Parathyroid adenoma (tissue), 2 donors: ENCODE measurements at regions not wholly inside any gene's neighbourhood (a gene's known extent, or its start where the extent isn't known, plus 50 kb on each side); places are given as distances from the start of the nearest gene placed in this dataset.
A peak's percentile ranks its signal among the peaks of the same experiment; 100 is the strongest.

Experiments used
- H2AFZ ChIP-seq: fragments of 300-600 bp; sonication (generic); one replicate; pipeline ENCODE4 v1.7.0; 2017; ENCODE audit warnings: antibody characterized with exemption, mild to moderate bottlenecking
- H3K27ac ChIP-seq: fragments of 300-600 bp; sonication (generic); one replicate; pipeline ENCODE4 v1.7.0; 2017
- H3K27me3 ChIP-seq: fragments of 300-600 bp; sonication (generic); one replicate; pipeline ENCODE4 v1.7.0; 2017; ENCODE audit warnings: low read length; ENCODE audit not compliant: control insufficient read depth, insufficient read depth
- H3K36me3 ChIP-seq: fragments of 300-600 bp; sonication (generic); one replicate; pipeline ENCODE4 v1.7.0; 2017; ENCODE audit warnings: low read length; ENCODE audit not compliant: control insufficient read depth, insufficient read depth
- H3K4me1 ChIP-seq: fragments of 300-600 bp; sonication (generic); one replicate; pipeline ENCODE4 v1.7.0; 2017; ENCODE audit warnings: control low read depth
- H3K4me2 ChIP-seq: fragments of 300-600 bp; sonication (generic); one replicate; pipeline ENCODE4 v1.7.0; 2017; ENCODE audit warnings: low read length
- H3K4me3 ChIP-seq: fragments of 300-600 bp; sonication (generic); one replicate; pipeline ENCODE4 v1.7.0; 2017; ENCODE audit warnings: low read depth, low read length
- H3K79me2 ChIP-seq: fragments of 300-600 bp; sonication (generic); one replicate; pipeline ENCODE4 v1.7.0; 2017; ENCODE audit warnings: control low read depth
- H3K9ac ChIP-seq: fragments of 300-600 bp; sonication (generic); one replicate; pipeline ENCODE4 v1.7.0; 2017; ENCODE audit warnings: mild to moderate bottlenecking
- H3K9me3 ChIP-seq: fragments of 300-600 bp; sonication (generic); one replicate; pipeline ENCODE4 v1.7.0; 2017; ENCODE audit warnings: low read length; ENCODE audit not compliant: control insufficient read depth
- CTCF ChIP-seq: fragments of 300-600 bp; sonication (generic); IDR thresholded peaks from one replicate; pipeline ENCODE4 v1.7.0; 2017; ENCODE audit warnings: antibody characterized with exemption, mild to moderate bottlenecking
- donor health status: primary hyperparathyroidism.

DNA sequence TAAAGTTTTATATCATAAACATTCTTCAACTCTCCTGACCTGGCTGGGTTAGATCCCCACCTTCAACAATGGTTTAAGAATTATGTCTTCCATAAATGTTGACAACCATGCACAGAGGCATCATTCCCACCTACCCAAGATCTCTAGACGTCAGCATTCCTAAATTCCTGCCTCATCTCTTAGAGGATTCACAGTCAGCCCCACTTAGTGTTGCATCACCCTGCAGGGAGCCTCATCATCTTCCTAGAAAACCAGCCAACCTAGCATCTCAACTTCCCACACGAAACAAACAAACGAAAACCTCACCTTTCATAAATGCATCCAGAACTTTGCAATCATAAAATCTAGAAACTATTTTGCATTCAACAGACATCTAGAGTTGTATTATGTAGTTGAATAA, 816.1 kb upstream of the C9orf72 start:
- H3K9ac ChIP-seq: no peak overlapping the region

DNA sequence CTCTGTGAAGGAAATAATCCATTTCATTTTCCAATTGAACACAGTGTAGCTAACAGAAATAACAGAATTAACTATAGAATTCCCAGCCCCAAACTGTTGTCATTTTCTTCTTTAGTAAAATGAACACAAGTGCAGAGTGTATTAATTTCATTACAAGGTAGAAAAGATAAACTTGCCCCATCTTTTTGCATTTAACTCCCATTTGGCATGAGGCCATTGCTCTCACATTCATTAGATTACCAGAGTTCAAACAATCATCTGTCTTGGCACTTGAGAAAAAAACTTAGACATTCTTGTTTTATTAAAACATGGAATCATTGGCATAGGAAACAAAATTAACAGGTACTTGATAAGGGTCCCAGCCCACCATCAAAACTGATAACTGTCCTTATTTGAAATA, 821.5 kb upstream of the C9orf72 start:
- no peaks in the 10 kb centered on the region for H3K36me3 ChIP-seq
- no peaks in the 10 kb centered on the region for H3K79me2 ChIP-seq
- H3K4me3 ChIP-seq: no peak overlapping the region
- H3K9ac ChIP-seq: no peak overlapping the region
- H3K27me3 ChIP-seq: no peaks in the 10 kb centered on the region
- no peaks in the 10 kb centered on the region for H3K9me3 ChIP-seq
- H3K4me2 ChIP-seq: no peak overlapping the region
- no peaks in the 10 kb centered on the region for H3K4me1 ChIP-seq
- H3K27ac ChIP-seq: no peak overlapping the region
- no peak for TF ChIP-seq CTCF
- no peak overlapping the region for H2AFZ ChIP-seq

More for the DNA sequence above, 816.1 kb upstream of the C9orf72 start:
- Histone ChIP-seq H3K36me3 (no peaks in the 10 kb centered on the region), H3K4me1 (no peaks in the 10 kb centered on the region), H3K4me2 (no peak overlapping the region), H3K27me3 (no peaks in the 10 kb centered on the region), H3K4me3 (no peak overlapping the region), H3K79me2 (no peaks in the 10 kb centered on the region), H3K9me3 (no peaks in the 10 kb centered on the region), H3K27ac (no peak overlapping the region), H2AFZ (no peak overlapping the region)
- TF ChIP-seq CTCF: no peak

GRCh38 chr9:28396058-28396457, 822.8 kb upstream of the C9orf72 start:
- Histone ChIP-seq H3K4me1 (no peaks in the 10 kb centered on the region), H3K9ac (no peak overlapping the region), H3K79me2 (no peaks in the 10 kb centered on the region), H3K36me3 (no peaks in the 10 kb centered on the region), H3K27ac (no peak overlapping the region), H3K4me3 (no peak overlapping the region), H2AFZ (no peak overlapping the region), H3K4me2 (no peak overlapping the region), H3K27me3 (no peaks in the 10 kb centered on the region), H3K9me3 (no peaks in the 10 kb centered on the region)
- no peak for TF ChIP-seq CTCF

DNA sequence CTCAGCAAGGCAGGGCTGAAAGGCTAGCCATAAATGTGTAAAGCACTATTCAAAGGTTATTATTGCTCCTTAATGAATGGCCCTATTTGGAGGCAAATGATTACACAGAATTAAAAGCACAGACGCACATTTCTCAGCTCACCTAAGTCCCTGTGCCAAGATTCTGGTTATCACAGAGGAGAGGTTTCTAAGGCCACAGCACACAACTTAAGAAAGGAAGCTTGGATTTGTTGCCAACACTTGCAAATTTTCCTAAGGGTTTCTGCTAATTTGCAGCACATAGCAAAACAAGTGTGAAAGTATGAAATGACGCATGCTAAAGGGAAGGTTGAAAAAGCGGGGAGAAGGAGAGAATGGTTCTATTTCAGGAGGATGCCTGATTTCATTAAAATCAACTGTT, 834.1 kb upstream of the C9orf72 start:
- TF ChIP-seq CTCF: no peak
- Histone ChIP-seq H3K9ac (no peak overlapping the region), H3K4me1 (no peaks in the 10 kb centered on the region), H3K79me2 (no peaks in the 10 kb centered on the region), H3K27me3 (no peaks in the 10 kb centered on the region), H3K9me3 (no peaks in the 10 kb centered on the region), H2AFZ (no peak overlapping the region), H3K36me3 (no peaks in the 10 kb centered on the region), H3K4me3 (no peak overlapping the region), H3K27ac (no peak overlapping the region), H3K4me2 (peak overlapping the region; percentile 2)

DNA sequence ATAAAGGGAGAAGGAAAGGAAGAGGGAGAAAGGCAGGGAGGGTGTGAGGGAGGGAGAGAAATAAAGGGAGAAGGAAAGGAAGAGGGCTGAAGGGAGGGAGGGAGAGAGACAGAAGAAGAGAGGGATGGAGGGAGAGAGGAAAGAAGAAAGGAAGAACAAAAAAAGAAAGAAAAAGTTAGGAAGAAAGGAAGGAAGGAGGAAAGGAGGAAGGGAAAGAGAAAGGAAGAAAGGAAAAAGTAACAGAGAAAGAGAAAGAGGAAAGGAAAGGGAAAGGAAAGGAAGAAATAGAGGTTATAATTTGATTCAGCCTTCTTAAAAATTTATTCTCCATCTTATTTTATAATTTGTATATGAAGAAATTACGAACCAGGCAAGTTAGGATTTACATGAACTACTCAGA, 836.6 kb upstream of the C9orf72 start:
- Histone ChIP-seq H3K4me3 (no peak overlapping the region), H3K79me2 (no peaks in the 10 kb centered on the region), H3K27me3 (no peaks in the 10 kb centered on the region), H3K4me1 (no peaks in the 10 kb centered on the region), H3K9ac (no peak overlapping the region), H2AFZ (no peak overlapping the region), H3K27ac (no peak overlapping the region), H3K36me3 (no peaks in the 10 kb centered on the region), H3K9me3 (no peaks in the 10 kb centered on the region), H3K4me2 (no peak overlapping the region)
- no peak for TF ChIP-seq CTCF
